ENCODE measurements at regions not wholly inside any gene's neighbourhood (a gene's known extent, or its start where the extent isn't known, plus 50 kb on each side); places are given as distances from the start of the nearest gene placed in this dataset.

DNA sequence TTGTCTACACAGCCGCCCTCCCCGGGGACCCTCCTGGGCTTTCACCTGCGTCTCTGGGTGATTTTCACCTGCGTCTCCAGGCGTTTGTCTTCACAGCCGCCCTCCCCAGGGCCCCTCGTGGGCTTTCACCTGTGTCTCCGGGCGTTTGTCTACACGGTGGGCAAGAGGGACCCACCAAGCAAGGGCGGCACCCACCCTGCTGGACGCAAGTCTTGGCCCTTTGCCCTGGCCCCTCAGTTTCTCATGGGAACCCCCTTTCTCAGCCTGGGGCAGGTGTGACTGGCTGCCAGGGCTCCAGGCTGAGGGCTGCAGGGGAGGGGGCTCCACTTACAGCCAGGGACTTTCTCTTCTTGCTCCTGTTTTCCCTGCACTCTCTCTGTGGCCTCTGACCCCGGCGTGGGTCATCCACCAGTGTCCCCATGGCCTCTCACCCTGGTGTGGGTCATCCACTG lies 68.6 kb upstream of the GALNT9 start:
- TF ChIP-seq, protein P1, sequence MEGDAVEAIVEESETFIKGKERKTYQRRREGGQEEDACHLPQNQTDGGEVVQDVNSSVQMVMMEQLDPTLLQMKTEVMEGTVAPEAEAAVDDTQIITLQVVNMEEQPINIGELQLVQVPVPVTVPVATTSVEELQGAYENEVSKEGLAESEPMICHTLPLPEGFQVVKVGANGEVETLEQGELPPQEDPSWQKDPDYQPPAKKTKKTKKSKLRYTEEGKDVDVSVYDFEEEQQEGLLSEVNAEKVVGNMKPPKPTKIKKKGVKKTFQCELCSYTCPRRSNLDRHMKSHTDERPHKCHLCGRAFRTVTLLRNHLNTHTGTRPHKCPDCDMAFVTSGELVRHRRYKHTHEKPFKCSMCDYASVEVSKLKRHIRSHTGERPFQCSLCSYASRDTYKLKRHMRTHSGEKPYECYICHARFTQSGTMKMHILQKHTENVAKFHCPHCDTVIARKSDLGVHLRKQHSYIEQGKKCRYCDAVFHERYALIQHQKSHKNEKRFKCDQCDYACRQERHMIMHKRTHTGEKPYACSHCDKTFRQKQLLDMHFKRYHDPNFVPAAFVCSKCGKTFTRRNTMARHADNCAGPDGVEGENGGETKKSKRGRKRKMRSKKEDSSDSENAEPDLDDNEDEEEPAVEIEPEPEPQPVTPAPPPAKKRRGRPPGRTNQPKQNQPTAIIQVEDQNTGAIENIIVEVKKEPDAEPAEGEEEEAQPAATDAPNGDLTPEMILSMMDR (IDR thresholded peaks at IDR 0.05): no peak
- TF ChIP-seq POLR2A (IDR thresholded peaks at IDR 0.05): no peak

All from body of pancreas (tissue), 4 donors.